Endothelial cell of umbilical vein (primary cell): ENCODE measurements at regions not wholly inside any gene's neighbourhood (a gene's known extent, or its start where the extent isn't known, plus 50 kb on each side); places are given as distances from the start of the nearest gene placed in this dataset.

ENCODE experiments used
- CTCF ChIP-seq, 2 donors: IDR thresholded peaks; 1 replicate in 1 of 2; 2 replicates in 1 of 2; pipeline ENCODE4 v1.5.1; 2011; ENCODE audit warnings: low read length in 2 of 2, mild to moderate bottlenecking in 2 of 2, moderate library complexity in 2 of 2, control low read depth in 1 of 2, inconsistent platforms in 1 of 2, low read depth in 1 of 2; ENCODE audit not compliant: insufficient read depth in 1 of 2; ENCODE audit errors: extremely low read depth in 1 of 2
- EZH2 ChIP-seq: IDR thresholded peaks from 2 replicates; pipeline ENCODE4 v1.6.1; 2012; ENCODE audit warnings: borderline replicate concordance, low read depth, mild to moderate bottlenecking, moderate library complexity, low read length, inconsistent platforms; ENCODE audit not compliant: severe bottlenecking
- FOS ChIP-seq: IDR thresholded peaks from 2 replicates; pipeline ENCODE4 v1.6.1; 2011; ENCODE audit warnings: mild to moderate bottlenecking, low read length, moderate library complexity, borderline replicate concordance; ENCODE audit not compliant: insufficient read depth
- GATA2 ChIP-seq: IDR thresholded peaks from 2 replicates; pipeline ENCODE4 v1.7.0; 2011; ENCODE audit warnings: low read depth, mild to moderate bottlenecking, moderate library complexity, mixed read lengths, low read length; ENCODE audit not compliant: insufficient read length, insufficient read depth
- MAX ChIP-seq: IDR thresholded peaks from 2 replicates; pipeline ENCODE4 v1.6.1; 2011; ENCODE audit not compliant: insufficient read depth, insufficient read length
- POLR2A ChIP-seq: IDR thresholded peaks from 2 replicates; pipeline ENCODE4 v1.6.1; 2012; ENCODE audit warnings: low read depth, mild to moderate bottlenecking, control low read depth, low read length
- POLR2AphosphoS5 ChIP-seq: IDR thresholded peaks from 2 replicates; pipeline ENCODE4 v1.6.1; 2012; ENCODE audit warnings: low read depth, mild to moderate bottlenecking, control low read depth, low read length, moderate library complexity; ENCODE audit not compliant: insufficient read depth

- TF ChIP-seq POLR2A, result no peak
- no peak for TF ChIP-seq CTCF (IDR thresholded peaks at IDR 0.05; ENCODE audit: extremely low read depth in 1 of 2, insufficient read depth in 1 of 2, low read depth in 1 of 2, low read length in 2 of 2)
- no peak for TF ChIP-seq MAX
- TF ChIP-seq EZH2, result no peak
- no peak for TF ChIP-seq FOS
- no peak for TF ChIP-seq POLR2AphosphoS5
- no peak for TF ChIP-seq GATA2
Observed at GRCh38 chr2:15731213-15731888, 139.7 kb downstream of the DDX1 start.
